HT-29 (cell line): ENCODE measurements at regions not wholly inside any gene's neighbourhood (a gene's known extent, or its start where the extent isn't known, plus 50 kb on each side); places are given as distances from the start of the nearest gene placed in this dataset.
"Not testable (repeated sequence)": the region's sequence is repeated elsewhere in the genome, so short reads cannot be mapped to it uniquely, and the experiment has no call there.

Experiments used
- DNase-seq: peaks from one replicate; pipeline ENCODE4 v3.0.0-alpha.2; 2015; ENCODE audit warnings: low spot score

DNA sequence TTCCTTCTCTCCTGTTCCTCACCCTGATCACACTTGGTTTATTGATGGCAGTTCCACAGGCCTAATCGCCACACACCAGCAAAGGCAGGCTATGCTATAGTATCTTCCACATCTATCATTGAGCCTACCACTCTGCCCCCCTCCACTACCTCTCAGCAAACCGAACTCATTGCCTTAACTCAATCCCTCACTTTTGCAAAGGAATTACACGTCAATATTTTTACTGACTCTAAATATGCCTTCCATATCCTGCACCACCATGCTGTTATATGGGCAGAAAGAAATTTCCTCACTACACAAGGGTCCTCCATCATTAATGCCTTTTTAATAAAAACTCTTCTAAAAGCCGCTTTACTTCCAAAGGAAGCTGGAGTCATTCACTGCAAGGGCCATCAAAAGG is 93.4 kb upstream of the TRIM24 start:
- DNase-seq: not testable (repeated sequence)

DNA sequence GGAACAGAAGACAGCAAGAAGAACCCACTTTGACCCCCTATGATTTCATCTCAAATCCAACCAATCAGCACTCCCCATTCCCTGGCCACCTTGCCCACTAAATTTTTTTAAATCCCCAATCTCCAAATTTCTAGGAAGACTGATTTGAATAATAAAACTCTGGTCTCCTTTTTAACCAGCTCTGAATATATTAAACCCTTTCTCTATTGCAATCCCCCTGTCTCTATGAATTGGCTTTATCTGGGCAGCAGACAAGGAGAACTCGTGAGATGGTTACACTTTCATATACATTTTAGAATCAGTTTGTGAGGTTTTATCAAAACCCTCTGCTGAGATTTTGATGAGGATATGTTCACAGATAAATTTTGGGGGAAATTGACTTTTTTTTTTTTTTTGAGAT is 90.3 kb upstream of the TRIM24 start:
- DNase-seq: no peak

DNA sequence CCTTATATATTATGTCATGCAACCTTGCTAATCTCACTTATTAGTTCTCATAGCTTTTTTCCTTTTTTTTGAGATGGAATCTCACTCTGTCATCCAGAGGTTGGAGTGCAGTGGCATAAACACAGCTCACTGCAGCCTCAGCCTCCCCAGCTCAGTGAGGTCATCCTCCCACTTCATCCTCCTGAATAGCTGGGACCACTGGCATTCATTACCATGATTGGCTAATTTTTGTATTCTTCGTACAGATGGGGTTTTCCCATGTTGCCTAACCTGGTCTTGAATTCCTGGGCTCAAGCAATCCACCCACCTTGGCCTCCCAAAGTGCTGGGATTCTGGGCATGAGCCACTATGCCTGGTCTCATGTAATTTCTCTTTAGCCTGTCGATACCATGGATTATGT is 89.1 kb upstream of the TRIM24 start:
- no peak for DNase-seq

DNA sequence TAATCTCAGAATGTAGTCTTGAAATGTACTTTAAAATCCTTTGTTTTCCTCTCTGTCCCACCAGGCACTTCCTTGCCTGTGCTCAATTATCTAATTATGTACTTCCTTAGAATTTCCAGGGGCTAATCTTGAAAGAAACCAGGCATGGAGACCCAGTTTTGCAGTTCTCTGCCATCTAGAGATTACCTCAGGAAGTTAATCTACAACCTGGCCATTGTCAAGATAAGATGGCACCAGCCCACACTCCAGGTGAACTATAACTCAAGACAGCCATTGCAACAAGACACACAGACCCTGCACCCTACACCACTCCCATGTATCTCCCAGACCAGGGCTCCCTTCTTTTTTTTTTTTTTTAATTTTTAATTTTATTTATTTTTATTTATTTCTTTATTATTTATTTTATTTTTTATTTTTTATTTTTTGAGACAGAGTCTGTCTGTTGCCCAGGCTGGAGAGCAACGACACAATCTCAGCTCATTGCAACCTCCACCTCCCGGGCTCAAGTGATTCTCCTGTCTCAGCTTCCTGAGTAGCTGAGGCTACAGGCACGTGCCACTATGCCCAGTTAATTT is 85.9 kb upstream of the TRIM24 start:
- DNase-seq: no peak

DNA sequence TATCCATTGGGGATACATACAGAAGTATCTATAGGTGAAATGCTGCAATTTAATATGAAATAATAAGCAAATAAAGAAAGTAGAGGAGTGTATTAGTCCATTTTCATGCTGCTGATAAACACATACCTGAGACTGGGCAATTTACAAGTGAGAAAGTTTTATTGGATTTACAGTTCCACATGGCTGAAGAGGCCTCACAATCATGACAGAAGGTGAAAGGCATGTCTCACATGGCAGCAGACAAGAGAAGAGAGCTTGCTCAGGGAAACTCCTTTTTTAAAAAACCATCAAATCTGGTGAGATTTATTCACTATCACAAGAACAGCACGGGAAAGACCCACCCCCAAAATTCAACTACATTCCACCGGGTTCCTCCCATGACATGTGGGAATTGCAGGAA is 82.8 kb upstream of the TRIM24 start:
- no peak for DNase-seq

DNA sequence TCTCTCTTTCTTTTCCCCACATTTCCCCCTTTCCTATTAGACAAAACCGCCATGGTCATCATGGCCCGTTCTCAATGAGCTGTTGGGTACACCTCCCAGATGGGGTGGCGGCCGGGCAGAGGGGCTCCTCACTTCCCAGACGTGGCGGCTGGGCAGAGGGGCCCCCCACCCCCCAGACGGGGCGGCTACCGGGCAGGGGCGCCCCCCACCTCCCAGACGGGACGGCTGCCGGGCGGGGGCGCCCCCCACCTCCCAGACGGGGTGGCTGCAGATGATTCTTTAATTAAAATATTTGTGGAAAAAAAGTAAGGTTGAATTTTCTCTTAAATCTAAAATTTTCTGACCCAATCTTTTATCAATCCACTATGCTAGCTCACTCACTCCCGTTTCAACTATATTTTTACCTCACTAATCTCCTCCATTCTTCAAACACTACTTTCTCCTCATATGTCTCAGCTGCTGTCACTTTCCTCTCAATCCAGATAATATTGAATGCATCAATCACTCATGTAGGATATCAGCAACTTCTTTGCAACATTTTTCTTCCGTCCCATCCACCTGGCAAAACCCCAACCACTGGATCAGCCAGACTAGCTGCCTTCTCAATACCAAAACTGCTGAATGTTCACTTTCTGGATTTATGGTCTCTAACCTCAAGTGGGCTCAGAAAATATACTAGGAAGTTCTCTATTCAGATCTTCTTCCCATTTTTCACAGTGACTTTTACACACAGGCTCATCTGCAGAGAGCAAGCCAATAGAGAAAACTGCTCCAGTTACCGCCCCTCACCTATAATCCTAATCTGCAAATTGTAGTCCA is 81.1 kb upstream of the TRIM24 start:
- no peak for DNase-seq

DNA sequence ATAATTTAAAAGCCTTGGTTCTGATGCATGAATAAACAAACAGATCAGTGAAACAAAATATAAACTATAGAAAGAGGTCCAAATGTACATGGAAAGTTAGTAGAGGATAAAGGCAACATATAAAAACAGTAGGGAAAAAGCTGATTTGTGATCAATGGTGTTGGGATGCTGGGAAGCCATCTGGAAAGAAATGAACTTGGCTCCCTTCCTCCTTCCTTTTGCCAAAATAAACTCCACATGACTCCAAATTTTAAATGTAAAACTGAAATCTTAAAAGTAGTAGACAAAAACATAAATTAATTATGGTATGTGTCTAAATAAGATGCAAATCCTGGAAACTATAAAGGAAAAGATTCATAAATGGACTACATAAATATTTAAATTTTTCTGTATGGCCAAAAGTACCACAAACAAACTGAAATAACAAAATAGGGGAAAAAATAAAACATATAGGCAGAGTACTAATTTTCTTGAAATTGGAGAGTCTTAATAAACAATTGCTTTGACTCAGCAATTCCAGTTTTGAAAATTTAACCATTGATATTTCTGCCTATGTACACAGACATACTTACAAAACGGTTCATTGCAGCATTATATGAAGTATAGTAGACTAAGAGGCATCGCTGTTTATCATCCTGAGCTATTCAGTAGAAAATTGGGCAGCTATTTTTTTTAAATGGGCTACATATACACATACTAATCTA is 77.0 kb upstream of the TRIM24 start:
- DNase-seq: no peak

DNA sequence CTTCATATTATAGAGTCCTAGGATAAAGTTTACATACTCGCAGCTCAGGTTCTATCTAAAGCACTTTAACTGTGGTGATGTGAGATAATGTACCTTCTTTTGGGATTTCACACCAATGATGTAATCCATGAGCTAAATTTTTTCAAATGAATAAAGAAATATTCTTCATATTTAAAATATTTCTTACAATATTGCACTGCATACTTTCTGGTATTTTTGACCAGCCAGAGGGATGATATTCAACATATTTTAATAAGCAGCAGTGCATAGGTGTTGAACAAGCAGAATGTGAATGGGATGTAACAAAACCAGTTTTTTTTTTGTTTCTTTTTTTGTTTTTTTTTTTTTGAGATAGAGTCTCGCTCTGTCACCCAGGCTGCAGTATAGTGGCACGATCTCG is 73.2 kb upstream of the TRIM24 start:
- no peak for DNase-seq

DNA sequence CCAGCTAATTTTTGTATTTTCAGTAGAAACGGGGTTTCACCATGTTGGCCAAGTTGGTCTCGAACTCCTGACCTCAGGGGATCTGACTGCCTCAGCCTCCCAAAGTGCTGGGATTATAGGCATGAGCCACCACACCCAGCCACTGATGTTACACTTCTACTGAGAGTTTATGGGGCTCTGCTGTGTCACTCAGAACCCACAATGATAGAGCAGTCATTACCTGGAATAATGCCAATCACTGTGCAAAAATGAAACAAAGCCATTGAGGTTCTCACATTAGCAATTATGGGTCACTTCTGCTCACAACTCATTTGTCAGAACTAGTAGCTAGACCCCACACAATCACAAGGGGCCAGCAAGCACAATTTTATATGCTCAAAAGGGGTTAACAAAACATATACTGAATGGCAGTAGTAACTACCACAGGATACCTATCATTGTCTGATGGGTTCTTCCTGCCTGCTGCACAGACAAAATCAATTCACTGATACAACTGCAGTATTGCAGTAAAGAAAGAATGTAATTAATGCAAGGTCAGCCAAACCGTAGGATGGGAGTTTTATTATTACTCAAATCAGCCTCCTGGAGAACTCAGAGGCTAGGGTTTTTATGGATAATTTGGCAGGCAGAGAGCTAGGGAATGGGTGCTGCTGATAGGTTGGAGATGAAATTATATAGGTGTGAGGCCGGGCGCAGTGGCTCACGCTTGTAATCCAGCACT is 72.1 kb upstream of the TRIM24 start:
- no peak for DNase-seq

DNA sequence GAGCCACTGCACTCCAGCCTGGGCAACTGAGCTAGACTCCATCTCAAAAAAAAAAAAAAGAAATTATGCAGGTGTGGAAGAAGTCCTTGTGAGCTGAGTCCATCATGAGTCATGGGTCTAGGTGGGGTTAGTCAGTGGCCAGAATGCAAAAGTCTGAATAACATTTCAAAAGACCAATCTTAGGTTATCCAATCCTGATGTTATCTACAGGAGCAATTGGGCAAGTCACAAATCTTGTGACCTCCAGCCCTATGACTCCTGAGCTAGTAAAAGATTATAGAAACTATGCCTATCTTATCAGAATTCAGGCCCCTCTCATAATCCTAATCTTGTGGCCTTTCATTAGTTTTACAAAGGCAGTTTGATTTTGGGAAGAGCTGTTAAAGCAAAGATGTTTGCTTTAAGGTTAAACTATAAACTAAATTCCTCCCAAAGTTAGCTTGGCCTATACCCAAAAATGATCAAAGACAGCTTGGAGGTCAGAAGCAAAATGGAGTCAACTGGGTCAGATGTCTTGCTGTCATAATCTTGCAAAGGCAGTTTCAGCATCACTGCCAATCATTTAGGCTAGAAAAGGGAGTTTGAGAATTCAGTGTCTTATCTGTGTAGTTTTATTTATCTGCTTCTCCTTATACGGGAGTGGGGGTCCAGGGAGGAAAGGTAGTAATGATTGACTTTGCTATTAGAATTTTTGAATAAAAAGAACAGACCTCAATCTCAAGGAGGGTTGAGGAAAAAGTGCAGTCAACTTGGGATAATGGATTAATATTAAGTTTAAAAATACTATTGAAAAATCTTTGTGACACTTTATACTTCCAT is 71.2 kb upstream of the TRIM24 start:
- peak; percentile 62 for DNase-seq

DNA sequence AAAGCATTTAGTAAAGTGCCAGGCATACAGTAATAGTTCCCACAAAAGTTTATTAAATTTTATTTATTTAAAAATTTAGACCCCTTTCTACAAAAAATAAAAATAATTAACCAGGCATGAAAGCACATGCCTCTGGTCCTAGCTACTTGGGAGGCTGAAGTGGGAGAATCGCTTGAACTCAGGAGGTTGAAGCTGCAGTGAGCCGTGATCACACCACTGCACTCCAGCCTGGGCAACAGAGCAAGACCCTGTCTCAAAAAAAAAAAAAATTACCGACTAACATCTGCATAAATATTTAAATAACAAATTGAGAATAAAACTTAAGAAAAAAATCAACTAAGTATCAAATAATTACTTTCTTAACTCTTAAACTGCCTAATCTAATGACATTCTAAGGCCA is 64.3 kb upstream of the TRIM24 start:
- no peak for DNase-seq

DNA sequence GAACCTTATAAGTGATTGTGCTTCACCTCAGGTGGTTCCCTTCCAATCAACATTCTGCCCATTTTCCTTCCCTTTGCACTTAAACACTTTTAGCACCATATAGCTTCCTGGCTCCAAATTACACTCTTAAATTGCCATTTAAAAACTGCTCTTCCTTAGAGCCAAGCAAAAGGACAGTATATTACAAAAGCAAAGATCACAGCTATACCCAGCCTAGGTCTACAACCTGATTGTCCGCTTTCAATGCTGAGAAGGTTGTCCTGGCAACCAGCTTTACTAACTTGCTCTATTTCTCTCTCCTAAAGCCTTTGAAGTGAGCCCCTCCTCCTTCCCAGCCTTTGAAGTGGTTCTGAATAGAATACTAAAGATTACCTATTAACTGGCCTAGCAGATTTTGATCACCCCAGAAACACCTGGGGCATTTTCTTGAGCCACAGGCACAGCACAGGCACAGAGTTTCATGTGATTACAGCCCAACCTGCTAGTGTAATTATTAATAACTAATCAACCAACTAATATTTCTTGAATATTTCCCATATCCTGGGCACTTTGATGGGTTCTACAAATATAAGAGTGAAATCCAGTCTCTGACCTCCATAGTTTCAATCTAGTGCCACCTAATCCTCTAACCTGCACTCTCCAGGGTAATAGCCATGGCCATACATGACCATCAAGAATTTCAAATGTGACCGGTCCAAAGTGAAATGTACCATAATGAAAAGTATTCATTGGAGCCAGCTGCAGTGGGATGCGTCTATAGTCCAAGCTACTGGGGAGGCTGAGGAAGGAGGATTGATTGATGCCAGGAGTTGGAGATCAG is 63.6 kb upstream of the TRIM24 start:
- DNase-seq: peak; percentile 99

DNA sequence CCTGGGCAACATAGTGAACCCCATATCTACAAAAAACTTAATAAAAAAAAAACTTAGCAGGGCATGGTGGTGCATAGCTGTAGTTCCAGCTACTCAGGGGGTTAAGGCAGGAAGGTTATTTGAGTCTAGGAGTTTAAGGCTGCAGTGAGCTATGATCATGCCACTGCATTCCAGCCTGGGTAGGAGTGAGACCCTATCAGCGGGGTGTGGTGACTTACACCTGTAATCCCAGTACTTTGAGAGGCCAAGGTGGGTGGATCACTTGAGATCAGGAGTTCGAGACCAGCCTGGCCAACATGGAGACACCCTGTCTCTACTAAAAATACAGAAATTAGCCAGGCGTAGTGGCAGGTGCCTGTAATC is 63.0 kb upstream of the TRIM24 start:
- DNase-seq: not testable (repeated sequence)

DNA sequence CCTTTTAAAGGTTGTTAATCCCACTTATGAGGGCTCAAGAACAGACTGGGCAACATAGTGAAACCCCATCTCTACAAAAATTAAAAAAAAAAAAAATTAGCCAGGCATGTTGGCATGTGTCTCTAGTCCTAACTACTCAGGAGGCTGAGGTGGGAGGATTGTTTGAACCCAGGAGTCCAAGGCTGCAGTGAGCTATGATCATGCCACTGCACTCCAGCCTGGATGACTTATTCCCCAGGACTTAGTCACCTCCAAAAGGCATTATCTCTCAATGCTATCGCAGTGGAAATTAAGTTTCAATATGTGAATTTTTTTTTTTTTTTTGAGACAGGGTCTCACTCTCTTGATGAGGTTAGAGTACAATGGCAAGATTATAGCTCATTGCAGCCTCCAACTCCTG is 61.2 kb upstream of the TRIM24 start:
- DNase-seq: no peak

DNA sequence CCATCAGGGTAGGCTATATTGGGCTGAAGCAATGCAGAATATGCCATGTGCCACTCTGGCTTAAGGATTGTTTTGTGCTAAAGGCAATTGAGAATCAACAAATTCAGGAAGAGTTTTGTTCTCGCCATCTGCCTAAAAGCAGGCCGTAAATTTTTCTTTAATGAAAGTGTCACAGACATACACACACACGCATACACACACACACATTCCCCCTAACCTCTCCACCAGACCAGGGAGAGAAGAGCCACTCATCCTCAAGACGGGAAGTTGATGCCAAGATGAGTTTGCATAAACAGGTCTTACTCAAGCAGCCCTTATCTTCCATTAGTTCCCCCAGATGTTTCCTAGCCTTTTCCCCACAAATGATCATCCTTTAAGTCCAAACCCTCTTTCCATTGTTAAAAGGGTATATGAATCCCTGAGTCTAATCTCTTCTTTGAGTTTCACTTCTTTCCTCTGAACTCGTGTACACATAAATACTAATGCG is 59.6 kb upstream of the TRIM24 start:
- no peak for DNase-seq

DNA sequence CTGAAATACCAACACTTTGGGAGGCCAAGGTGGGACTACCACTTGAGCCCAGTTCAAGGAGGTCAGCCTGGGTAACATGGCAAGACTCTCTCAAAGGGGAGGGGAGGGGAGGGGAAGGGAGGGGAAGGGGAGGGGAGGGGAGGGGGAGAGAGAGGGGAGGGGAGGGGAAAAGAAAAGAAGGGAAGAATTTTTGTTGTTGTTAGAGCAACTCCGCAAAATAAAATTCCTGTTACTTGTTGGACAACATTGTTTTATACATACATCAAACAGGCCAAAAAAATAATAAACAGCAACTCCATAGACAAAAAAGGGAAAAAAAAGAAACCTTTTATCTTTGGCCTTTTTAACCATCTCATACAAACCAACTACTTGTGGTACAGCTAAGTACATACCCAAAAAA is 57.3 kb upstream of the TRIM24 start:
- no peak for DNase-seq

DNA sequence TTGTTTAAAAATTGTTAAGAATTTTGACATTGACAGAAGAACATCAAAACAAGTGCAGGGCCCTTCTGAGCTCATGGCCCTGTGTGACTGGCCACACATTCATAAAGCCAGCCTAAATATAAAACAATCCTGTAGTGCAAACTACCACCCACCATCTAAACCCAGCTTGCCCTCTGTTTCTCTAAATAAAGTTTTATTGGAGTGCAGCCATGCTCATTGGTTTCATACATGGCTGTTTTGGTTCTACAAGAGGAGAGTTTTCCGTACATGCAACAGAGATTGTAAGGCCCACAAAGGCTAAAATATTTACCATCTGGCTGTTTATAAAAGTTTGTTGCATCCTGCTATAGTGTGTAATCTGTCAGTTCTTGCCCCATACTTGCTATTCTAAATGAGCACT is 54.6 kb upstream of the TRIM24 start:
- DNase-seq: no peak

DNA sequence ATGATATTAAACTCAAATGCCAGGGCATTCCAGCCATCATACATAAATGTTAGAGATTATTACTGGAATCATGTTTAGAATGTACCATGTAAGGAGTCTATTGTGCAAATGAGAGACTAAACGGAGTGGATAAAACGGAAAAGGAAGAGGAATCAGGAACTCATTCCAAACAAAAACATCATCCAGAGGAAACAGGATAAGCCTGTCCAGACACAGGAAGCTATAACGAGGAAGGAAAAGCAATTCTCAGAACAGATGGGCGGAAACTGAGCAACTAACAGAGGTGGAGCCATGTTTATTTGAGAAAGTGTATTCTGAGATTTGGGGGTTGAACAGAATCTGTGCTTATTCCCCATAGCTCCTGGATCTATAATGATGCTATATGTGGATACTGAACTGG is 52.3 kb upstream of the TRIM24 start:
- DNase-seq: no peak
